Liver (tissue), 8 donors: ENCODE measurements at regions not wholly inside any gene's neighbourhood (a gene's known extent, or its start where the extent isn't known, plus 50 kb on each side); places are given as distances from the start of the nearest gene placed in this dataset.

Experiments
- DNase-seq: peaks from one replicate; pipeline ENCODE4 v3.0.0-alpha.2; 2017; ENCODE audit warnings: low spot score
- H3K27ac ChIP-seq, 2 donors: one replicate each; pipeline ENCODE4 v1.7.0; 2013; ENCODE audit warnings: inconsistent platforms in 2 of 2, low read length in 2 of 2, control low read depth in 1 of 2, low read depth in 1 of 2, mild to moderate bottlenecking in 1 of 2
- H3K27me3 ChIP-seq, 4 donors: one replicate each; pipeline versions ENCODE4 v1.6.1 to v1.7.0; 2013; ENCODE audit warnings: low read length in 3 of 4, inconsistent platforms in 1 of 4, mild to moderate bottlenecking in 1 of 4, moderate library complexity in 1 of 4; ENCODE audit not compliant: control insufficient read depth in 4 of 4, insufficient read depth in 4 of 4
- H3K36me3 ChIP-seq, 4 donors: one replicate each; pipeline versions ENCODE4 v1.6.1 to v1.7.0; 2013; ENCODE audit warnings: low read length in 3 of 4, mild to moderate bottlenecking in 3 of 4, low read depth in 1 of 4, moderate library complexity in 1 of 4; ENCODE audit not compliant: control insufficient read depth in 4 of 4, insufficient read depth in 3 of 4
- H3K4me1 ChIP-seq, 4 donors: one replicate each; pipeline versions ENCODE4 v1.6.1 to v1.7.0; 2013; ENCODE audit warnings: low read length in 3 of 4, mild to moderate bottlenecking in 3 of 4, moderate library complexity in 1 of 4; ENCODE audit not compliant: control insufficient read depth in 4 of 4, insufficient read depth in 4 of 4
- H3K4me3 ChIP-seq, 3 donors: one replicate each; pipeline versions ENCODE4 v1.6.1 to v1.7.0; 2013; ENCODE audit warnings: low read length in 3 of 3, control low read depth in 1 of 3, low read depth in 1 of 3, mild to moderate bottlenecking in 1 of 3
- H3K9ac ChIP-seq, 2 donors: one replicate each; pipeline ENCODE4 v1.7.0; 2013; ENCODE audit warnings: low read length in 2 of 2, mild to moderate bottlenecking in 2 of 2, moderate library complexity in 2 of 2, control low read depth in 1 of 2, low read depth in 1 of 2
- H3K9me3 ChIP-seq, 4 donors: one replicate each; pipeline versions ENCODE4 v1.6.1 to v1.7.0; 2013; ENCODE audit warnings: low read length in 3 of 4; ENCODE audit not compliant: control insufficient read depth in 4 of 4
- EGR1 ChIP-seq, 2 donors: IDR thresholded peaks; 2 replicates each; pipeline ENCODE4 v1.6.1; 2016 to 2018; ENCODE audit warnings: antibody characterized with exemption in 2 of 2, low read depth in 2 of 2
- FOXA1 ChIP-seq: IDR thresholded peaks from 2 replicates; pipeline ENCODE4 v1.6.1; 2016; ENCODE audit warnings: antibody characterized with exemption
- FOXA2 ChIP-seq: IDR thresholded peaks from 2 replicates; pipeline ENCODE4 v1.6.1; 2016; ENCODE audit warnings: antibody characterized with exemption
- GABPA ChIP-seq, 2 donors: IDR thresholded peaks in 1 of 2; conservative IDR thresholded peaks in 1 of 2; 2 replicates each; pipeline ENCODE4 v1.6.1; 2016; ENCODE audit warnings: antibody characterized with exemption in 2 of 2, mild to moderate bottlenecking in 1 of 2, moderate library complexity in 1 of 2
- HNF4A ChIP-seq, 2 donors: conservative IDR thresholded peaks; 2 replicates each; pipeline ENCODE4 v1.6.1; 2016; ENCODE audit warnings: antibody characterized with exemption in 2 of 2, mild to moderate bottlenecking in 2 of 2
- HNF4G ChIP-seq: IDR thresholded peaks from 2 replicates; pipeline ENCODE4 v1.6.1; 2016; ENCODE audit warnings: antibody characterized with exemption
- JUND ChIP-seq, 2 donors: IDR thresholded peaks; 2 replicates each; pipeline ENCODE4 v1.6.1; 2016; ENCODE audit warnings: antibody characterized with exemption in 2 of 2
- NR2F2 ChIP-seq: IDR thresholded peaks from 2 replicates; pipeline ENCODE4 v1.6.1; 2016; ENCODE audit warnings: antibody characterized with exemption
- RAD21 ChIP-seq, 2 donors: IDR thresholded peaks; 2 replicates each; pipeline ENCODE4 v1.6.1; 2016; ENCODE audit warnings: antibody characterized with exemption in 2 of 2, mild to moderate bottlenecking in 2 of 2
- RXRA ChIP-seq, 2 donors: IDR thresholded peaks; 2 replicates each; pipeline ENCODE4 v1.6.1; 2017 to 2018; ENCODE audit warnings: antibody characterized with exemption in 2 of 2, mild to moderate bottlenecking in 1 of 2
- SP1 ChIP-seq: IDR thresholded peaks from 2 replicates; pipeline ENCODE4 v1.6.1; 2018; ENCODE audit warnings: antibody characterized with exemption, mild to moderate bottlenecking
- TAF1 ChIP-seq: conservative IDR thresholded peaks from 2 replicates; pipeline ENCODE4 v1.6.1; 2016; ENCODE audit warnings: antibody characterized with exemption, mild to moderate bottlenecking
- YY1 ChIP-seq: IDR thresholded peaks from 2 replicates; pipeline ENCODE4 v1.6.1; 2016; ENCODE audit warnings: antibody characterized with exemption, mild to moderate bottlenecking
- WGBS: extraction: QIAGEN DNeasy Blood & Tissue Kit; methylation state at CpG from one replicate; pipeline ENCODE4 v1.1.7; 2013; 5-methylcytosine and 5-hydroxymethylcytosine counted together
- TF ChIP-seq, protein P1 (sequence below): fragments of 150-350 bp; IDR thresholded peaks from 2 replicates; pipeline ENCODE4 v1.5.1; 2017; ENCODE audit warnings: improper control_type of control experiment, low read depth, low read length; ENCODE audit not compliant: missing input control
- TF ChIP-seq, protein P2 (sequence below): IDR thresholded peaks from 2 replicates; pipeline ENCODE4 v1.6.1; 2016; ENCODE audit warnings: antibody characterized with exemption
- TF ChIP-seq, protein P3 (sequence below): IDR thresholded peaks from 2 replicates; pipeline ENCODE4 v1.6.1; 2016; ENCODE audit warnings: antibody characterized with exemption
- TF ChIP-seq, protein P4 (sequence below): IDR thresholded peaks from 2 replicates; pipeline ENCODE4 v1.6.1; 2016; ENCODE audit warnings: antibody characterized with exemption
- TF ChIP-seq, protein P5 (sequence below): IDR thresholded peaks from 2 replicates; pipeline ENCODE4 v1.6.1; 2016; ENCODE audit warnings: antibody characterized with exemption, mild to moderate bottlenecking
- donor health status: healthy.
- donor health status: healthy.
- donor health status: healthy.
- donor health status: healthy.
- donor health status: healthy.

DNA sequence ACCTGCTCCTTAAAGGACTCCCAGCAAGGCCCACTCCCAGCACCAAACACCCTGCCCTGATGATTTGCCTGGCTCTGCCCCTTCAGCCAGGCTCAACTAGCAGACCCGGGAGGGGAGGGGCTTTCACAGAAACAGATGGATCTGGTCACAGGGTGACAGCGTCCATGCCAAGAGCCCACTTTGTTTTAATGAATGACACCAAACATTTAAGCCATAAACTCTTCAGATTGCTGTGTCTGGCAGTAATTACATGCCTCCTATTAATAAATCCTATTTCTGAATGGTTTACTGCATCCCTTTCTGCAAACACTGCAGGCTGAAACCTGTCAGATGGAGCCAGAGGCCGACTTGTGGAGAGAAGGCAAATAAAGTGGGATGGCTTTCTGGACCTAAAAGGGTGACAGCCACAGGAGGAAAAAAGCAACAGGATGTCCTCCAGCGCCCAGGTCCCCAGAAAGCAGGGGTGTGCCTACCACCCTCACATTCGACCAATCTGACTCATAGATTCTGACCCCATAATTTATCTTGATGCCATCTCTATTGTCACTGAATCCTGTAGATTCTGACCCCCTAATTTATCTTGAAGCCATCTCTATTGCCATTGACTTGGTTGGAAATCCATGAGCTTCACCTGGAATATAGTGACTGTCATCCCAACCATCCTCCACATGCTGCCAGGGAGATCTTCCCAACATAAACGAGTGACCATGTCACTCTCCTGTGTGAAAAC, 200.9 kb downstream of the PLPP3 start (continued):
- TF ChIP-seq EGR1 (IDR thresholded peaks at IDR 0.05; ENCODE audit: low read depth in 2 of 2) (no peak), RXRA (IDR thresholded peaks at IDR 0.05) (no peak), RAD21 (IDR thresholded peaks at IDR 0.05) (no peak), GABPA (IDR thresholded peaks at IDR 0.05 in 1 of 2, conservative IDR thresholded peaks at IDR 0.05 in 1 of 2) (no peak), YY1 (no peak), NR2F2 (no peak)
- TF ChIP-seq, protein P1, sequence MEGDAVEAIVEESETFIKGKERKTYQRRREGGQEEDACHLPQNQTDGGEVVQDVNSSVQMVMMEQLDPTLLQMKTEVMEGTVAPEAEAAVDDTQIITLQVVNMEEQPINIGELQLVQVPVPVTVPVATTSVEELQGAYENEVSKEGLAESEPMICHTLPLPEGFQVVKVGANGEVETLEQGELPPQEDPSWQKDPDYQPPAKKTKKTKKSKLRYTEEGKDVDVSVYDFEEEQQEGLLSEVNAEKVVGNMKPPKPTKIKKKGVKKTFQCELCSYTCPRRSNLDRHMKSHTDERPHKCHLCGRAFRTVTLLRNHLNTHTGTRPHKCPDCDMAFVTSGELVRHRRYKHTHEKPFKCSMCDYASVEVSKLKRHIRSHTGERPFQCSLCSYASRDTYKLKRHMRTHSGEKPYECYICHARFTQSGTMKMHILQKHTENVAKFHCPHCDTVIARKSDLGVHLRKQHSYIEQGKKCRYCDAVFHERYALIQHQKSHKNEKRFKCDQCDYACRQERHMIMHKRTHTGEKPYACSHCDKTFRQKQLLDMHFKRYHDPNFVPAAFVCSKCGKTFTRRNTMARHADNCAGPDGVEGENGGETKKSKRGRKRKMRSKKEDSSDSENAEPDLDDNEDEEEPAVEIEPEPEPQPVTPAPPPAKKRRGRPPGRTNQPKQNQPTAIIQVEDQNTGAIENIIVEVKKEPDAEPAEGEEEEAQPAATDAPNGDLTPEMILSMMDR: no peak

DNA sequence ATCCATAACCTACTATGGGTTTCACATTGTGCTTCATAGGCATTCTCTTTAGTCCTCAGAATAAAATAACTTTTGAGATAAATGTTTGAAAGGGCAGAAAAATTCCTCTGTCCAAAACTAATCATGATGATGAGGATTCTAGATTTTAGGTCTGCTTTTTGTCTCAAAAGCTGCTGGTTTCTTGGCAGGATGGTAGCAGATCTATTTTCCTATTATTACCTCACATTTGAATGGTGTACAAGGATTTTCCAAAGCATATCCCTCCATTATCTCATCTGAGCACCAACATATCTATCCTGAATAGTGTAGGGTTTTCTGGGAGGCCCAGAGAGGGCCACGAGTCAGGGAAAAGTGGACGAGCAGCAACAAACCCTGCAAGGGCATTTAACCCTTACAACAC, 201.9 kb downstream of the PLPP3 start:
- Histone ChIP-seq H3K9me3 (no peaks in the 10 kb centered on the region), H3K36me3 (no peaks in the 10 kb centered on the region), H3K27ac (no peak overlapping the region), H3K4me1 (no peaks in the 10 kb centered on the region), H3K9ac (no peak overlapping the region), H3K4me3 (no peak overlapping the region), H3K27me3 (no peaks in the 10 kb centered on the region)
- TF ChIP-seq, protein P2, sequence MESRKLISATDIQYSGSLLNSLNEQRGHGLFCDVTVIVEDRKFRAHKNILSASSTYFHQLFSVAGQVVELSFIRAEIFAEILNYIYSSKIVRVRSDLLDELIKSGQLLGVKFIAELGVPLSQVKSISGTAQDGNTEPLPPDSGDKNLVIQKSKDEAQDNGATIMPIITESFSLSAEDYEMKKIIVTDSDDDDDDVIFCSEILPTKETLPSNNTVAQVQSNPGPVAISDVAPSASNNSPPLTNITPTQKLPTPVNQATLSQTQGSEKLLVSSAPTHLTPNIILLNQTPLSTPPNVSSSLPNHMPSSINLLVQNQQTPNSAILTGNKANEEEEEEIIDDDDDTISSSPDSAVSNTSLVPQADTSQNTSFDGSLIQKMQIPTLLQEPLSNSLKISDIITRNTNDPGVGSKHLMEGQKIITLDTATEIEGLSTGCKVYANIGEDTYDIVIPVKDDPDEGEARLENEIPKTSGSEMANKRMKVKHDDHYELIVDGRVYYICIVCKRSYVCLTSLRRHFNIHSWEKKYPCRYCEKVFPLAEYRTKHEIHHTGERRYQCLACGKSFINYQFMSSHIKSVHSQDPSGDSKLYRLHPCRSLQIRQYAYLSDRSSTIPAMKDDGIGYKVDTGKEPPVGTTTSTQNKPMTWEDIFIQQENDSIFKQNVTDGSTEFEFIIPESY: no peak
- no peak for TF ChIP-seq FOXA1
- TF ChIP-seq HNF4G: no peak
- TF ChIP-seq GABPA (IDR thresholded peaks at IDR 0.05 in 1 of 2, conservative IDR thresholded peaks at IDR 0.05 in 1 of 2): no peak
- TF ChIP-seq RXRA (IDR thresholded peaks at IDR 0.05): no peak
- TF ChIP-seq TAF1: no peak
- TF ChIP-seq SP1: no peak
- TF ChIP-seq, protein P1: no peak
- no peak for TF ChIP-seq RAD21 (IDR thresholded peaks at IDR 0.05)
- no peak for TF ChIP-seq FOXA2
- TF ChIP-seq JUND (IDR thresholded peaks at IDR 0.05): no peak
- TF ChIP-seq EGR1 (IDR thresholded peaks at IDR 0.05; ENCODE audit: low read depth in 2 of 2): no peak
- TF ChIP-seq NR2F2: no peak
- TF ChIP-seq, protein P3, sequence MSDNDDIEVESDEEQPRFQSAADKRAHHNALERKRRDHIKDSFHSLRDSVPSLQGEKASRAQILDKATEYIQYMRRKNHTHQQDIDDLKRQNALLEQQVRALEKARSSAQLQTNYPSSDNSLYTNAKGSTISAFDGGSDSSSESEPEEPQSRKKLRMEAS: no peak
- TF ChIP-seq HNF4A (conservative IDR thresholded peaks at IDR 0.05): no peak
- TF ChIP-seq YY1: no peak
- TF ChIP-seq, protein P4, sequence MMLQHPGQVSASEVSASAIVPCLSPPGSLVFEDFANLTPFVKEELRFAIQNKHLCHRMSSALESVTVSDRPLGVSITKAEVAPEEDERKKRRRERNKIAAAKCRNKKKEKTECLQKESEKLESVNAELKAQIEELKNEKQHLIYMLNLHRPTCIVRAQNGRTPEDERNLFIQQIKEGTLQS: no peak
- TF ChIP-seq, protein P5, sequence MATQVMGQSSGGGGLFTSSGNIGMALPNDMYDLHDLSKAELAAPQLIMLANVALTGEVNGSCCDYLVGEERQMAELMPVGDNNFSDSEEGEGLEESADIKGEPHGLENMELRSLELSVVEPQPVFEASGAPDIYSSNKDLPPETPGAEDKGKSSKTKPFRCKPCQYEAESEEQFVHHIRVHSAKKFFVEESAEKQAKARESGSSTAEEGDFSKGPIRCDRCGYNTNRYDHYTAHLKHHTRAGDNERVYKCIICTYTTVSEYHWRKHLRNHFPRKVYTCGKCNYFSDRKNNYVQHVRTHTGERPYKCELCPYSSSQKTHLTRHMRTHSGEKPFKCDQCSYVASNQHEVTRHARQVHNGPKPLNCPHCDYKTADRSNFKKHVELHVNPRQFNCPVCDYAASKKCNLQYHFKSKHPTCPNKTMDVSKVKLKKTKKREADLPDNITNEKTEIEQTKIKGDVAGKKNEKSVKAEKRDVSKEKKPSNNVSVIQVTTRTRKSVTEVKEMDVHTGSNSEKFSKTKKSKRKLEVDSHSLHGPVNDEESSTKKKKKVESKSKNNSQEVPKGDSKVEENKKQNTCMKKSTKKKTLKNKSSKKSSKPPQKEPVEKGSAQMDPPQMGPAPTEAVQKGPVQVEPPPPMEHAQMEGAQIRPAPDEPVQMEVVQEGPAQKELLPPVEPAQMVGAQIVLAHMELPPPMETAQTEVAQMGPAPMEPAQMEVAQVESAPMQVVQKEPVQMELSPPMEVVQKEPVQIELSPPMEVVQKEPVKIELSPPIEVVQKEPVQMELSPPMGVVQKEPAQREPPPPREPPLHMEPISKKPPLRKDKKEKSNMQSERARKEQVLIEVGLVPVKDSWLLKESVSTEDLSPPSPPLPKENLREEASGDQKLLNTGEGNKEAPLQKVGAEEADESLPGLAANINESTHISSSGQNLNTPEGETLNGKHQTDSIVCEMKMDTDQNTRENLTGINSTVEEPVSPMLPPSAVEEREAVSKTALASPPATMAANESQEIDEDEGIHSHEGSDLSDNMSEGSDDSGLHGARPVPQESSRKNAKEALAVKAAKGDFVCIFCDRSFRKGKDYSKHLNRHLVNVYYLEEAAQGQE: no peak
- WGBS: 83% methylated on average over 2 of the region's 2 CpGs
- no peak for DNase-seq
